Tibial artery (tissue), 4 donors: ENCODE measurements at regions not wholly inside any gene's neighbourhood (a gene's known extent, or its start where the extent isn't known, plus 50 kb on each side); places are given as distances from the start of the nearest gene placed in this dataset.

Experiments used
- DNase-seq, 2 donors: peaks; one replicate each; pipeline ENCODE4 v3.0.0-alpha.2; 2019
- H3K27ac ChIP-seq, 2 donors: fragments of 200-600 bp; sonication (generic) in 1 of 2; 1 replicate in 1 of 2; 2 replicates in 1 of 2; pipeline ENCODE4 v1.5.1; 2018 to 2019; ENCODE audit warnings: mild to moderate bottlenecking in 1 of 2
- H3K27me3 ChIP-seq, 2 donors: fragments of 200-600 bp; sonication (generic) in 1 of 2; one replicate each; pipeline versions ENCODE4 v1.5.1 to v1.6.0; 2016 to 2019
- H3K36me3 ChIP-seq, 3 donors: fragments of 200-600 bp; sonication (generic) in 2 of 3; one replicate each; pipeline ENCODE4 v1.5.1; 2016 to 2019; ENCODE audit warnings: mild to moderate bottlenecking in 2 of 3
- H3K4me1 ChIP-seq, 4 donors: fragments of 200-600 bp; sonication (generic) in 2 of 4; 1 replicate in 3 of 4; 2 replicates in 1 of 4; pipeline ENCODE4 v1.5.1; 2016 to 2019
- H3K4me3 ChIP-seq, 2 donors: fragments of 200-600 bp; sonication (generic) in 1 of 2; 1 replicate in 1 of 2; 2 replicates in 1 of 2; pipeline ENCODE4 v1.5.1; 2018 to 2019; ENCODE audit warnings: mild to moderate bottlenecking in 2 of 2
- H3K9me3 ChIP-seq, 3 donors: fragments of 200-600 bp; sonication (generic) in 1 of 3; one replicate each; pipeline ENCODE4 v1.5.1; 2016 to 2019
- CTCF ChIP-seq, 2 experiments: fragments of 200-600 bp in 1 of 2; fragments of 450-650 bp in 1 of 2; IDR thresholded peaks; one replicate each; pipeline ENCODE4 v1.5.1; 2017 to 2019; ENCODE audit warnings: antibody characterized with exemption in 2 of 2, mild to moderate bottlenecking in 1 of 2, moderate library complexity in 1 of 2
- intact Hi-C: fragments of 100-400 bp; cut with DNase I; formaldehyde crosslinking; loops from one replicate; pipeline ENCODE4 v1.15.0; 2023; ENCODE audit warnings: low total_unique reads

- Histone ChIP-seq H3K4me3 (no peak overlapping the region), H3K9me3 (no peaks in the 10 kb centered on the region), H3K36me3 (no peaks in the 10 kb centered on the region), H3K27ac (no peak overlapping the region), H3K27me3 (no peaks in the 10 kb centered on the region), H3K4me1 (no peaks in the 10 kb centered on the region)
- no peak for DNase-seq
- intact Hi-C loops, result no loop called here
- TF ChIP-seq CTCF (IDR thresholded peaks at IDR 0.05), result no peak
These were observed 376.6 kb upstream of the XYLT1 start for GRCh38 chr16:17847234-17847795.

- TF ChIP-seq CTCF (IDR thresholded peaks at IDR 0.05), result no peak
- Histone ChIP-seq H3K4me3 (no peak overlapping the region), H3K27ac (no peak overlapping the region), H3K9me3 (no peaks in the 10 kb centered on the region), H3K36me3 (no peaks in the 10 kb centered on the region), H3K27me3 (no peaks in the 10 kb centered on the region), H3K4me1 (no peaks in the 10 kb centered on the region)
- intact Hi-C loops, result no loop called here
- DNase-seq, result no peak
These were observed 375.3 kb upstream of the XYLT1 start for GRCh38 chr16:17846030-17846429.

GRCh38 chr16:17845031-17845430 lies 374.3 kb upstream of the XYLT1 start:
- Histone ChIP-seq H3K4me1 (no peaks in the 10 kb centered on the region), H3K4me3 (no peak overlapping the region), H3K27me3 (peaks cover 0 to 5% of the 10 kb centered on the region in 2 donors), H3K36me3 (no peaks in the 10 kb centered on the region), H3K27ac (no peak overlapping the region), H3K9me3 (no peaks in the 10 kb centered on the region)
- intact Hi-C loops, result no loop called here
- TF ChIP-seq CTCF (IDR thresholded peaks at IDR 0.05), result no peak
- DNase-seq, result no peak

GRCh38 chr16:17843905-17844304 lies 373.1 kb upstream of the XYLT1 start:
- Histone ChIP-seq H3K9me3 (no peaks in the 10 kb centered on the region), H3K27ac (no peak overlapping the region), H3K36me3 (no peaks in the 10 kb centered on the region), H3K4me3 (no peak overlapping the region), H3K4me1 (no peaks in the 10 kb centered on the region), H3K27me3 (peaks cover 0 to 5% of the 10 kb centered on the region in 2 donors)
- DNase-seq, result no peak
- no peak for TF ChIP-seq CTCF (IDR thresholded peaks at IDR 0.05)
- intact Hi-C loops, result no loop called here

GRCh38 chr16:17839907-17840306 lies 369.1 kb upstream of the XYLT1 start:
- Histone ChIP-seq H3K27me3 (peaks cover 0 to 5% of the 10 kb centered on the region in 2 donors), H3K9me3 (no peaks in the 10 kb centered on the region), H3K36me3 (no peaks in the 10 kb centered on the region), H3K4me3 (no peak overlapping the region), H3K27ac (no peak overlapping the region), H3K4me1 (no peaks in the 10 kb centered on the region)
- no peak for TF ChIP-seq CTCF (IDR thresholded peaks at IDR 0.05)
- DNase-seq, result no peak
- intact Hi-C loops, result no loop called here

- TF ChIP-seq CTCF (IDR thresholded peaks at IDR 0.05), result no peak
- no peak overlapping the region for H3K4me3 ChIP-seq
- H3K27ac ChIP-seq, result no peak overlapping the region
- H3K36me3 ChIP-seq, result no peaks in the 10 kb centered on the region
- no peak for DNase-seq
- no peaks in the 10 kb centered on the region for H3K4me1 ChIP-seq
- intact Hi-C loops, result no loop called here
- peaks cover 0 to 5% of the 10 kb centered on the region in 2 donors for H3K27me3 ChIP-seq
- no peaks in the 10 kb centered on the region for H3K9me3 ChIP-seq
These were observed 368.5 kb upstream of the XYLT1 start for GRCh38 chr16:17839272-17839671.
